ENCODE measurements at regions not wholly inside any gene's neighbourhood (a gene's known extent, or its start where the extent isn't known, plus 50 kb on each side); places are given as distances from the start of the nearest gene placed in this dataset.

GRCh38 chr12:46451276-46452021, 78.9 kb upstream of the SLC38A2 start:
- DNase-seq, result no peak
- Histone ChIP-seq H3K4me3 (no peak overlapping the region), H3K27ac (no peak overlapping the region), H3K36me3 (no peaks in the 10 kb centered on the region), H3K27me3 (no peaks in the 10 kb centered on the region), H3K4me1 (peaks cover 0 to 12% (median under 1%) of the 10 kb centered on the region in 4 donors), H3K9me3 (no peaks in the 10 kb centered on the region)
- TF ChIP-seq POLR2A (IDR thresholded peaks at IDR 0.05) (no peak), CTCF (IDR thresholded peaks at IDR 0.05) (no peak)
- intact Hi-C loops (cut with DNase I), result no loop called here
- WGBS (ENCODE audit: insufficient coverage, low coverage, low lambda C conversion rate, missing lambda C conversion rate), result 67% methylated on average over 5 of the region's 5 CpGs
- no peak for ATAC-seq

- H3K9me3 ChIP-seq, result no peaks in the 10 kb centered on the region
- no peaks in the 10 kb centered on the region for H3K36me3 ChIP-seq
- intact Hi-C loops (cut with DNase I), result no loop called here
- TF ChIP-seq POLR2A (IDR thresholded peaks at IDR 0.05), result no peak
- no peak for TF ChIP-seq CTCF (IDR thresholded peaks at IDR 0.05)
- no peak overlapping the region for H3K4me3 ChIP-seq
- WGBS (ENCODE audit: insufficient coverage, low coverage, low lambda C conversion rate, missing lambda C conversion rate), result no CpG with 5 or more reads among the region's 1 CpG
- peak; percentile 63 to 66 (median 63) for DNase-seq
- H3K27me3 ChIP-seq, result no peaks in the 10 kb centered on the region
- no peak overlapping the region for H3K27ac ChIP-seq
- H3K4me1 ChIP-seq, result peaks cover 0 to 24% (median 4%) of the 10 kb centered on the region in 4 donors
- peak; percentile 40 to 48 (median 42) for ATAC-seq
Observed at GRCh38 chr12:46450279-46450748, 77.7 kb upstream of the SLC38A2 start.

- Histone ChIP-seq H3K27me3 (no peaks in the 10 kb centered on the region), H3K4me1 (peaks cover 0 to 28% (median 7%) of the 10 kb centered on the region in 4 donors), H3K9me3 (no peaks in the 10 kb centered on the region), H3K27ac (no peak overlapping the region), H3K36me3 (no peaks in the 10 kb centered on the region), H3K4me3 (no peak overlapping the region)
- ATAC-seq (no peak), DNase-seq (no peak)
- intact Hi-C loops (cut with DNase I), result no loop called here
- no peak for TF ChIP-seq POLR2A (IDR thresholded peaks at IDR 0.05)
- TF ChIP-seq CTCF (IDR thresholded peaks at IDR 0.05), result no peak
- 92% methylated on average over 2 of the region's 2 CpGs for WGBS (ENCODE audit: insufficient coverage, low coverage, low lambda C conversion rate, missing lambda C conversion rate)
Observed at GRCh38 chr12:46449856-46450255, 77.3 kb upstream of the SLC38A2 start.

- no peak for ATAC-seq
- DNase-seq, result no peak
- Histone ChIP-seq H3K36me3 (no peaks in the 10 kb centered on the region), H3K27me3 (no peaks in the 10 kb centered on the region), H3K4me3 (no peak overlapping the region), H3K9me3 (no peaks in the 10 kb centered on the region), H3K4me1 (peaks cover 0 to 34% (median 11%) of the 10 kb centered on the region in 4 donors), H3K27ac (no peak overlapping the region)
- 93% methylated on average over 4 of the region's 4 CpGs for WGBS (ENCODE audit: insufficient coverage, low coverage, low lambda C conversion rate, missing lambda C conversion rate)
- intact Hi-C loops (cut with DNase I), result no loop called here
- no peak for TF ChIP-seq CTCF (IDR thresholded peaks at IDR 0.05)
- no peak for TF ChIP-seq POLR2A (IDR thresholded peaks at IDR 0.05)
Observed at GRCh38 chr12:46449316-46449715, 76.7 kb upstream of the SLC38A2 start.

Data from right lobe of liver (tissue), 6 donors.